ENCODE measurements at regions not wholly inside any gene's neighbourhood (a gene's known extent, or its start where the extent isn't known, plus 50 kb on each side); places are given as distances from the start of the nearest gene placed in this dataset.
A peak's percentile ranks its signal among the peaks of the same experiment; 100 is the strongest.

DNA sequence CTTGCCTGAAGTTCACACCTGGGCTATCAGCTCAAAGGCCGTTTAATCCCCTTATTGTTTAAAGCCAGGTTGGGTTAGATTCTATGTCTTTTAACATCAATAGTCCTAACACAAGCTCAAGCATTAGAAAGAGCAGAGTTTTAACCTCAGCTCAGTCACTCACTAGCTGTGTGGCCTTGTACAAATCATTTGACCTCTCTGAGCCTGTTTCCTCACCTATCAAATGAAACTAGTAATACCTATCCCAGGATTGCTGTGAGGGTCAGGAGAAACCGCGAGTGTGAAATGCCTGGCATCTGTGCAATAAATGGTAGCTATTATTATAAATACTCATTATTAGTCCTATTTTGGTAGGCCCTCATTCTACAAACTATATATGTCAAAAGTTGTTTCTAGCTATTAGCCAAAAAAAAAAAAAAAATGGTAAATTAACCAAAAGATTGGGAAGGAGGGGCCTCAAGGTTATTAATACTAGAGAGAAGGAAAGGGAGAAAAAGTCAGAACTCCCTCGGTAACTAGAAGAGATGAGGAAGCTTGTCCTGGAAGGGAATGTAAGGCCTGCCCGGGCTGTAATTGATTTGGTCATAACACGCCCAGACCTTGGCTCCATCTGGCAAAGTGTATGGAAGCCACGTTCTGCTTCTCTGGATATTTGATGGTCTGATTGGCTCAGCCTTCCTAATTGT, 510.5 kb upstream of the PROK2 start:
- Histone ChIP-seq H3K4me1 (ENCODE audit: control insufficient read depth in 1 of 2, insufficient read depth in 2 of 2, low read depth in 1 of 2, low read length in 1 of 2) (peaks cover 0 to 64% of the 10 kb centered on the region in 2 experiments; a peak in 2 of 4 replicates), H3F3A (replicated peaks; ENCODE audit: insufficient read depth) (no peaks in the 10 kb centered on the region), H3K4me3 (ENCODE audit: low read depth in 2 of 2, low read length in 1 of 2) (no peak overlapping the region), H4K20me1 (ENCODE audit: insufficient read depth) (no peaks in the 10 kb centered on the region), H3K9me3 (no peaks in the 10 kb centered on the region), H3K4me2 (no peak overlapping the region), H3K27ac (ENCODE audit: low read depth in 2 of 2, low read length in 1 of 2) (peak overlapping the region in 1 of 2 experiments; percentile 95; a peak in 2 of 4 replicates), H3K27me3 (ENCODE audit: insufficient read depth) (peaks cover 15% of the 10 kb centered on the region; the same call in 1 of the 2 replicates), H3K79me2 (ENCODE audit: insufficient read depth) (no peaks in the 10 kb centered on the region), H3K36me3 (replicated peaks in 1 of 2; ENCODE audit: control insufficient read depth in 1 of 2, insufficient read depth in 2 of 2, low read length in 1 of 2) (no peaks in the 10 kb centered on the region), H3K9me2 (no peaks in the 10 kb centered on the region), H3K9ac (no peak overlapping the region), H2AFZ (ENCODE audit: low read depth) (no peak overlapping the region)
- ChIA-PET POLR2A (no interaction called here), CTCF (interaction anchor here (0.6 to 0.9 kb wide), 3 partner anchors 40 to 373 kb away, joined by 3 read pairs; no protein-coding TSS in a partner anchor)
- no peak for TF ChIP-seq RXRA (IDR thresholded peaks at IDR 0.05; ENCODE audit: borderline replicate concordance, low read depth)
- TF ChIP-seq FOXJ3 (CRISPR knock-in tag; IDR thresholded peaks at IDR 0.05), result no peak
- no peak for TF ChIP-seq MEF2A (IDR thresholded peaks at IDR 0.05; ENCODE audit: borderline replicate concordance, low read depth)
- TF ChIP-seq RAD21 (IDR thresholded peaks at IDR 0.05; ENCODE audit: low read length), result no peak
- no peak for TF ChIP-seq SIN3A (IDR thresholded peaks at IDR 0.05; ENCODE audit: borderline replicate concordance, low read depth, low read length)
- TF ChIP-seq, protein P1, sequence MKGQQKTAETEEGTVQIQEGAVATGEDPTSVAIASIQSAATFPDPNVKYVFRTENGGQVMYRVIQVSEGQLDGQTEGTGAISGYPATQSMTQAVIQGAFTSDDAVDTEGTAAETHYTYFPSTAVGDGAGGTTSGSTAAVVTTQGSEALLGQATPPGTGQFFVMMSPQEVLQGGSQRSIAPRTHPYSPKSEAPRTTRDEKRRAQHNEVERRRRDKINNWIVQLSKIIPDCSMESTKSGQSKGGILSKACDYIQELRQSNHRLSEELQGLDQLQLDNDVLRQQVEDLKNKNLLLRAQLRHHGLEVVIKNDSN (IDR thresholded peaks at IDR 0.05; ENCODE audit: borderline replicate concordance, low read depth), result no peak
- no peak for TF ChIP-seq RFX5 (IDR thresholded peaks at IDR 0.05; ENCODE audit: low read length)
- no peak; the same call in 1 of the 2 replicates for TF ChIP-seq MXI1 (IDR thresholded peaks at IDR 0.05; ENCODE audit: low read depth, low read length)
- peak; percentile 61 for DNase-seq
- WGBS (ENCODE audit: low lambda C conversion rate), result 49% methylated on average over 7 of the region's 7 CpGs

DNA sequence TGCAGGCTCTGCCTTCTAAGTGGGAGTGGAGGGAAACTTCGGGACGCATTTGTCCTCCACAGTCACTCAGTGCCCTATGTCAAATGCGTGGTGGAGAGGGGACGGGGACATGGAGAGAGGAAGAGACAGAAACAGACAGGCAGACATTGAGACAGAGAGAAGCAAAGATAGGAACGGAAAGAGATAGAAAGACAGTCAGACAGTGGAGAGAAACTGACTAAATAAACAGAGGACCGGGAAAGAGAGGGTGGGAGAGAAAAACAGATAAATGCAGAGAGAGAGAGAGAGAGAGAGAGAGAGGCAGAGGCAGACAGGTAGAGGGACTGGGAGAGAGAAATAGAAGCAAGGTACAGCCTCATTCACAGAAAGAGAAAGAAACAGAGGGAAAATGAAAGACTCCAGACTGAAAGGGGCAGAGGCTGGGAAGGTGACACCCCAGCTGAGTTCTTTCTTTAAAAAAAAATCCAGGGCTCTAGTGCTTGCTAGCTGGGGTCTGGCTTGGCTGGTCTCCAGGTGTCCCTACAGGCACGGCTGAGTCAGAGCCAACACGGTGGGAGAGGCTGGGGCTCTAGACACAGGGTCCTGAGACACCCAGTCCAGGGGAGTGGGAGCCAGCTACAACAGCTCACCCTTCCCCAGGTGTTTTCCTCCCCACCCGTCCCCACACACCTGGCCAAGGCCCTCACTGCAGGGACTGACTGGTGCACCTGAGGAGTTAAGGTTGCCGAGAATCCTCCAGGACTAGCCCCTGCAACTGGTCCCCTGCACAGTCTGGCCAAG, 506.1 kb upstream of the PROK2 start:
- ChIA-PET POLR2A (no interaction called here), CTCF (no interaction called here)
- H3K27me3 ChIP-seq (ENCODE audit: insufficient read depth), result peaks cover 23% of the 10 kb centered on the region; the same call in 1 of the 2 replicates

More for the DNA sequence above, 506.1 kb upstream of the PROK2 start:
- 0 out of 2 replicates have a peak, but pooled peaks have one; percentile 2 for TF ChIP-seq RAD21 (IDR thresholded peaks at IDR 0.05; ENCODE audit: low read length)
- TF ChIP-seq, protein P2, sequence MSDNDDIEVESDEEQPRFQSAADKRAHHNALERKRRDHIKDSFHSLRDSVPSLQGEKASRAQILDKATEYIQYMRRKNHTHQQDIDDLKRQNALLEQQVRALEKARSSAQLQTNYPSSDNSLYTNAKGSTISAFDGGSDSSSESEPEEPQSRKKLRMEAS (IDR thresholded peaks at IDR 0.05; ENCODE audit: low read depth), result no peak
- Histone ChIP-seq H3K9ac (no peak overlapping the region), H3K4me1 (ENCODE audit: control insufficient read depth in 1 of 2, insufficient read depth in 2 of 2, low read depth in 1 of 2, low read length in 1 of 2) (peaks cover 0 to 56% of the 10 kb centered on the region in 2 experiments; a peak in 2 of 4 replicates), H3K36me3 (replicated peaks in 1 of 2; ENCODE audit: control insufficient read depth in 1 of 2, insufficient read depth in 2 of 2, low read length in 1 of 2) (no peaks in the 10 kb centered on the region), H3K4me3 (ENCODE audit: low read depth in 2 of 2, low read length in 1 of 2) (no peak overlapping the region), H2AFZ (ENCODE audit: low read depth) (no peak overlapping the region), H4K20me1 (ENCODE audit: insufficient read depth) (no peaks in the 10 kb centered on the region), H3K9me3 (no peaks in the 10 kb centered on the region), H3K4me2 (no peak overlapping the region), H3K27ac (ENCODE audit: low read depth in 2 of 2, low read length in 1 of 2) (no peak overlapping the region), H3K9me2 (no peaks in the 10 kb centered on the region), H3F3A (replicated peaks; ENCODE audit: insufficient read depth) (peaks cover 3% of the 10 kb centered on the region), H3K79me2 (ENCODE audit: insufficient read depth) (no peaks in the 10 kb centered on the region)
- 62% methylated on average over 9 of the region's 10 CpGs for WGBS (ENCODE audit: low lambda C conversion rate)
- DNase-seq, result peak; percentile 34
